DND-41 (cell line): ENCODE measurements at regions not wholly inside any gene's neighbourhood (a gene's known extent, or its start where the extent isn't known, plus 50 kb on each side); places are given as distances from the start of the nearest gene placed in this dataset.

Source experiments
- ATAC-seq: fragments of 200-7000 bp; cut with Tn5 transposase; 3 replicates; pipeline ENCODE4 v1.9.1; 2021; ENCODE audit warnings: low read depth; ENCODE audit not compliant: insufficient read depth
- DNase-seq: peaks from one replicate; pipeline ENCODE4 v3.0.0-alpha.2; 2020
- H2AFZ ChIP-seq: 2 replicates; pipeline ENCODE4 v1.6.0; 2012; ENCODE audit warnings: low read depth, low read length
- H3K27ac ChIP-seq: 2 replicates; pipeline ENCODE4 v1.5.1; 2012; ENCODE audit warnings: low read length, inconsistent platforms
- H3K27me3 ChIP-seq: fragments of 200-600 bp; sonication (generic); 2 replicates; pipeline ENCODE4 v1.6.0; 2012; ENCODE audit warnings: low read length, mild to moderate bottlenecking, inconsistent platforms; ENCODE audit not compliant: insufficient read depth, poor library complexity
- H3K36me3 ChIP-seq: 2 replicates; pipeline ENCODE4 v1.5.1; 2012; ENCODE audit warnings: low read length, inconsistent platforms; ENCODE audit not compliant: insufficient read depth
- H3K4me1 ChIP-seq: 2 replicates; pipeline ENCODE4 v1.5.1; 2012; ENCODE audit warnings: mild to moderate bottlenecking, low read length; ENCODE audit not compliant: insufficient read depth
- H3K4me2 ChIP-seq: 2 replicates; pipeline ENCODE4 v1.6.0; 2012; ENCODE audit warnings: mild to moderate bottlenecking, moderate library complexity, low read length, inconsistent platforms; ENCODE audit not compliant: insufficient read depth
- H3K4me3 ChIP-seq, 2 experiments: fragments of 200-600 bp in 1 of 2; shearing (Covaris generic) in 1 of 2; 2 replicates each; pipeline ENCODE4 v1.5.1; 2012 to 2016; ENCODE audit warnings: inconsistent platforms in 2 of 2, low read length in 2 of 2, mild to moderate bottlenecking in 2 of 2, low read depth in 1 of 2, moderate library complexity in 1 of 2
- H3K79me2 ChIP-seq: 2 replicates; pipeline ENCODE4 v1.6.0; 2012; ENCODE audit warnings: low read length, inconsistent platforms; ENCODE audit not compliant: insufficient read depth
- H3K9ac ChIP-seq: 2 replicates; pipeline ENCODE4 v1.6.0; 2012; ENCODE audit warnings: low read depth, mild to moderate bottlenecking, inconsistent platforms, low read length, moderate library complexity
- H3K9me3 ChIP-seq: 2 replicates; pipeline ENCODE4 v1.5.1; 2012; ENCODE audit warnings: low read length, moderate library complexity, mild to moderate bottlenecking, inconsistent platforms; ENCODE audit not compliant: insufficient read depth, severe bottlenecking
- H4K20me1 ChIP-seq: 2 replicates; pipeline ENCODE4 v1.6.0; 2012; ENCODE audit warnings: low read length; ENCODE audit not compliant: insufficient read depth
- CTCF ChIP-seq: IDR thresholded peaks from 2 replicates; pipeline ENCODE4 v1.5.1; 2012; ENCODE audit warnings: borderline replicate concordance, low read length, moderate library complexity, mild to moderate bottlenecking; ENCODE audit not compliant: poor library complexity, severe bottlenecking; ENCODE audit errors: extremely low read depth
- EZH2 ChIP-seq: IDR thresholded peaks from 3 replicates; pipeline ENCODE4 v1.6.1; 2012; ENCODE audit warnings: borderline replicate concordance, low read depth, mild to moderate bottlenecking, moderate library complexity, low read length, inconsistent platforms; ENCODE audit not compliant: severe bottlenecking

- Histone ChIP-seq H3K9ac (no peak overlapping the region), H3K36me3 (no peaks in the 10 kb centered on the region), H3K9me3 (no peaks in the 10 kb centered on the region), H3K27ac (no peak overlapping the region), H3K27me3 (peaks cover 10% of the 10 kb centered on the region), H2AFZ (no peak overlapping the region), H3K4me3 (no peak overlapping the region), H3K4me2 (no peak overlapping the region), H4K20me1 (no peaks in the 10 kb centered on the region), H3K79me2 (no peaks in the 10 kb centered on the region), H3K4me1 (no peaks in the 10 kb centered on the region)
- DNase-seq, result no peak
- no peak for TF ChIP-seq EZH2
- TF ChIP-seq CTCF, result no peak
- ATAC-seq, result no peak
Measured at GRCh38 chr16:66058172-66058691, 308.3 kb upstream of the CDH5 start.

GRCh38 chr16:66057057-66057456, 309.4 kb upstream of the CDH5 start:
- ATAC-seq, result no peak
- no peaks in the 10 kb centered on the region for H3K4me1 ChIP-seq
- H3K4me3 ChIP-seq, result no peak overlapping the region
- no peak overlapping the region for H3K4me2 ChIP-seq
- DNase-seq, result no peak
- TF ChIP-seq EZH2 (no peak), CTCF (no peak)
- H3K9me3 ChIP-seq, result no peaks in the 10 kb centered on the region
- H3K9ac ChIP-seq, result no peak overlapping the region
- H3K36me3 ChIP-seq, result no peaks in the 10 kb centered on the region
- no peaks in the 10 kb centered on the region for H3K79me2 ChIP-seq
- no peak overlapping the region for H3K27ac ChIP-seq
- no peaks in the 10 kb centered on the region for H4K20me1 ChIP-seq
- no peak overlapping the region for H2AFZ ChIP-seq
- peaks cover 10% of the 10 kb centered on the region for H3K27me3 ChIP-seq

GRCh38 chr16:66054095-66054494, 312.4 kb upstream of the CDH5 start:
- no peak for TF ChIP-seq EZH2
- TF ChIP-seq CTCF, result no peak
- Histone ChIP-seq H3K27ac (no peak overlapping the region), H4K20me1 (no peaks in the 10 kb centered on the region), H3K36me3 (no peaks in the 10 kb centered on the region), H3K27me3 (peaks cover 6% of the 10 kb centered on the region), H3K4me3 (no peak overlapping the region), H3K4me1 (no peaks in the 10 kb centered on the region), H3K4me2 (no peak overlapping the region), H3K9ac (no peak overlapping the region), H2AFZ (no peak overlapping the region), H3K79me2 (no peaks in the 10 kb centered on the region), H3K9me3 (no peaks in the 10 kb centered on the region)
- DNase-seq (no peak), ATAC-seq (no peak)

GRCh38 chr16:66052745-66053144, 313.7 kb upstream of the CDH5 start:
- Histone ChIP-seq H2AFZ (no peak overlapping the region), H3K79me2 (no peaks in the 10 kb centered on the region), H3K27ac (no peak overlapping the region), H3K4me3 (no peak overlapping the region), H3K4me1 (no peaks in the 10 kb centered on the region), H3K4me2 (no peak overlapping the region), H3K27me3 (peaks cover 5% of the 10 kb centered on the region), H3K36me3 (no peaks in the 10 kb centered on the region), H3K9ac (no peak overlapping the region), H4K20me1 (no peaks in the 10 kb centered on the region), H3K9me3 (no peaks in the 10 kb centered on the region)
- TF ChIP-seq EZH2, result no peak
- ATAC-seq, result no peak
- DNase-seq, result no peak
